Chondrocyte (in vitro differentiated cells): ENCODE measurements at regions not wholly inside any gene's neighbourhood (a gene's known extent, or its start where the extent isn't known, plus 50 kb on each side); places are given as distances from the start of the nearest gene placed in this dataset.
"Not testable (repeated sequence)": the region's sequence is repeated elsewhere in the genome, so short reads cannot be mapped to it uniquely, and the experiment has no call there.

Source experiments
- DNase-seq: peaks from one replicate; pipeline ENCODE4 v3.0.0; 2021; ENCODE audit warnings: mixed read lengths, low spot score
- H3K27ac Mint-ChIP-seq: one replicate; pipeline ENCODE4 v1.8.0; 2021; ENCODE audit warnings: mild to moderate bottlenecking, moderate library complexity, mixed read lengths; ENCODE audit not compliant: unreplicated experiment
- H3K27me3 Mint-ChIP-seq: 2 replicates; pipeline ENCODE4 v1.8.0; 2021; ENCODE audit warnings: low read depth, mixed read lengths
- H3K36me3 Mint-ChIP-seq: 2 replicates; pipeline ENCODE4 v1.8.0; 2021; ENCODE audit warnings: low read depth, mixed read lengths
- H3K4me1 Mint-ChIP-seq: 2 replicates; pipeline ENCODE4 v1.8.0; 2021; ENCODE audit warnings: low read depth, mild to moderate bottlenecking, mixed read lengths
- H3K4me3 Mint-ChIP-seq: one replicate; pipeline ENCODE4 v1.8.0; 2021; ENCODE audit warnings: mild to moderate bottlenecking, moderate library complexity, mixed read lengths; ENCODE audit not compliant: unreplicated experiment
- H3K9me3 Mint-ChIP-seq: 2 replicates; pipeline ENCODE4 v1.8.0; 2021; ENCODE audit warnings: low read depth, mixed read lengths
- TF ChIP-seq, protein P1 (sequence below): fragments of 200-600 bp; sonication (generic); IDR thresholded peaks from 2 replicates; pipeline ENCODE4 v1.5.0; 2021; ENCODE audit warnings: antibody characterized with exemption, mild to moderate bottlenecking, moderate library complexity

DNA sequence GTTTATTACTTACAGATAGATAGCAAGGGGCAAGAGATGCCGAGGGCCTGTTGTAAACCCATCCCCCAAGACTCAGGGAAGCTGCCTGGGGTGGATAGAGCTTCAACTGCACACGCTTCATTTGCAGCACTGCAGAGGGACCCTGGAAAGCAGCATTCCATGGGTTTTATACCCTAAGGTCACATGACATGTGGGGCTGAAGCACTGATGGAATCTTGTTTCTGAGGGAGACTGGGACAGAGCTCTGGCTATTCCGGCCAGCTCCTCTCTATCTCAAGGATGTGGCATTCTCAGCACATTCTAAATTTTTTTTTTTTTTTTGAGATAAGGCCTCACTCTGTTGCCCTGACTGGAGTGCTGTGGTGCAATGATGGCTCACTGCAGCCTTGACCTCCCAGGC is 300.1 kb downstream of the MYCN start:
- DNase-seq, result no peak
- no peaks in the 10 kb centered on the region for H3K36me3 Mint-ChIP-seq
- no peak overlapping the region for H3K27ac Mint-ChIP-seq
- no peaks in the 10 kb centered on the region for H3K9me3 Mint-ChIP-seq
- no peak overlapping the region for H3K4me3 Mint-ChIP-seq
- peaks cover 8% of the 10 kb centered on the region for H3K27me3 Mint-ChIP-seq
- no peaks in the 10 kb centered on the region for H3K4me1 Mint-ChIP-seq
- TF ChIP-seq, protein P1, sequence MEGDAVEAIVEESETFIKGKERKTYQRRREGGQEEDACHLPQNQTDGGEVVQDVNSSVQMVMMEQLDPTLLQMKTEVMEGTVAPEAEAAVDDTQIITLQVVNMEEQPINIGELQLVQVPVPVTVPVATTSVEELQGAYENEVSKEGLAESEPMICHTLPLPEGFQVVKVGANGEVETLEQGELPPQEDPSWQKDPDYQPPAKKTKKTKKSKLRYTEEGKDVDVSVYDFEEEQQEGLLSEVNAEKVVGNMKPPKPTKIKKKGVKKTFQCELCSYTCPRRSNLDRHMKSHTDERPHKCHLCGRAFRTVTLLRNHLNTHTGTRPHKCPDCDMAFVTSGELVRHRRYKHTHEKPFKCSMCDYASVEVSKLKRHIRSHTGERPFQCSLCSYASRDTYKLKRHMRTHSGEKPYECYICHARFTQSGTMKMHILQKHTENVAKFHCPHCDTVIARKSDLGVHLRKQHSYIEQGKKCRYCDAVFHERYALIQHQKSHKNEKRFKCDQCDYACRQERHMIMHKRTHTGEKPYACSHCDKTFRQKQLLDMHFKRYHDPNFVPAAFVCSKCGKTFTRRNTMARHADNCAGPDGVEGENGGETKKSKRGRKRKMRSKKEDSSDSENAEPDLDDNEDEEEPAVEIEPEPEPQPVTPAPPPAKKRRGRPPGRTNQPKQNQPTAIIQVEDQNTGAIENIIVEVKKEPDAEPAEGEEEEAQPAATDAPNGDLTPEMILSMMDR, result no peak

DNA sequence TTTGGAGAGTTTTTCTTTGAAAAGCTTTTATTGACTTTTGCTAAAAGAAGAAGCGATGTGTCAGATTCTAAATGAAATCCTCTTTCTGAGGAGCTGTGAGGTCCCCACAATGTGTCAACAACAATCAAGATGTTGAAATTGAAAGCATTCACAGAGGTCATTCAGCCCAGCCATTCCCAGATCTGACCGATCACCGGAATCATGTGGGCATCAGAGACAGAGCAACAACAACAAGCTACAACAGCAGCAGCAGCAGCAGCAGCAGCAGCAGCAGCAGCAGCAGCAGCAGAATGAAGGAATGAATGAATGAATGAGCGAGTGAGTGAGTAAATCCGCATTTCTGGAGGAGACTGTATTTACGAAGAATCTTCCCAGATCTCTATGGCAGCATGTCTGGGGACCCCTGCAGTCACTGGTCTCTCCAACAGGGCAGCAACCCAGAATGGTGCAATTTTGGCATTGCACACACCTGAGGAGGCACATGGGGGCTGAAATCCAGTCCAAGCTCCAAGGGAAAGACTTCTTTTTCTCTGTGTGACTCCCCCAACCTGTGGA is 299.0 kb downstream of the MYCN start:
- Mint-ChIP-seq H3K4me1 (no peaks in the 10 kb centered on the region), H3K9me3 (no peaks in the 10 kb centered on the region), H3K36me3 (no peaks in the 10 kb centered on the region), H3K4me3 (no peak overlapping the region), H3K27ac (no peak overlapping the region), H3K27me3 (peaks cover 11% of the 10 kb centered on the region)
- no peak for DNase-seq
- TF ChIP-seq, protein P1, result no peak

DNA sequence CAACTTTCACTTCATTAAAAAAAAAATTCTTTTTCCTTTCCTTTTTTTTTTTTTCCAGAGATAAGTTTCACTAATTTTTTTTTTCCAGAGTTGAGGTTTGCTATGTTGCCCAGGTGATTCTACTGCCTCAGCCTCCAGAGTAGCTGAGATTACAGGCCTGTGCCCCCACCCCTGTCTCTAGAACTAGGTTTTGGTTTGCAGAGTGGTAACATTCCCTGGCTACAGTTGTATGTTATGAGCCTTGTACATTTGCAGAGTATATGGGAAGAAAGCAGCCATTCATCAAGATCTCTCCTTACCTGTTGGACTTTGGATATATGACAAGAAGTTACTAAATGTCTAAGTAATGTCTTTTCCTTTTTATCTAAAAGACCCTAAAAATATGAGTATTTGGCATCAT is 298.4 kb downstream of the MYCN start:
- H3K4me1 Mint-ChIP-seq, result no peaks in the 10 kb centered on the region
- no peak for DNase-seq
- no peak overlapping the region for H3K4me3 Mint-ChIP-seq
- H3K36me3 Mint-ChIP-seq, result no peaks in the 10 kb centered on the region
- TF ChIP-seq, protein P1, result no peak
- H3K27me3 Mint-ChIP-seq, result peaks cover 12% of the 10 kb centered on the region
- no peak overlapping the region for H3K27ac Mint-ChIP-seq
- H3K9me3 Mint-ChIP-seq, result no peaks in the 10 kb centered on the region

DNA sequence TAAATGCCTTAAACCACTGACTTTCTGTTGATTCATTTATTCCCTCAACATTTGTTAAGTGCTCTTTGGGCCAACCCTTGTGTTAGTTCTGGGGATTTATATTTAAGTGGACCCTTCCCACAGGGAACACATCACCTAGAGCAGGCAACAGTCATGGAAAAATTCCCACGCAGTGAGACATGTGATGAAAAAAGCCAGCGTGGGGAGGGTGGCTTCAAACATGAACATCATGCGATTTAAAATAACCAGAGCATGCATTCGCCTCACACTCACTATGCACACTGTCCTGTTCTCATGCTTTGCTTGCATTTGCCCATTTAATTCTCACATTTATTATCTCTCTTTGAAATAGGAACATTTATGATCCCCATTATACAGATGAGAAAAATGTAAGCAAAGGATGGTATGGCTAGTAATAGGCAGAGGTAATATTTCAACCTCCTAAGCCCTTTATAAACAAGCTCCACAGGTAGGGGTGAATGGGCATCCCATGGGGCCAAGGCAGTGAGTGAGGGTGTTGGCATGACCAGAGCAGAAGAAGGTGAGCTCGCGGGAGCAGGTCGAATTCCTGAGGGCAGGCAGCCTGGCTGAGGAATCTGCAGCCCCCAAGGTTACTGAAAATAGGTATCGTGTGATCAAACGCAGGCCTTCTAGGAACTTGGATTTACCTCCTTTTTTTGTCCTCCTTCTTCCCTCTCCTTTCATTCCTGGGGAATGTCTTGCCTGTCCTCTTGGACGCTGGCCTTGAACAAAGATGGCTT is 297.8 kb downstream of the MYCN start:
- peaks cover 14% of the 10 kb centered on the region for H3K27me3 Mint-ChIP-seq
- H3K27ac Mint-ChIP-seq, result no peak overlapping the region
- no peaks in the 10 kb centered on the region for H3K36me3 Mint-ChIP-seq
- TF ChIP-seq, protein P1, result no peak
- no peak overlapping the region for H3K4me3 Mint-ChIP-seq
- H3K9me3 Mint-ChIP-seq, result no peaks in the 10 kb centered on the region
- DNase-seq, result no peak
- no peaks in the 10 kb centered on the region for H3K4me1 Mint-ChIP-seq

GRCh38 chr2:16235747-16236146 is 295.4 kb downstream of the MYCN start:
- Mint-ChIP-seq H3K36me3 (no peaks in the 10 kb centered on the region), H3K4me1 (no peaks in the 10 kb centered on the region), H3K4me3 (no peak overlapping the region), H3K27ac (no peak overlapping the region), H3K27me3 (peaks cover 14% of the 10 kb centered on the region), H3K9me3 (no peaks in the 10 kb centered on the region)
- no peak for DNase-seq
- TF ChIP-seq, protein P1, result no peak

DNA sequence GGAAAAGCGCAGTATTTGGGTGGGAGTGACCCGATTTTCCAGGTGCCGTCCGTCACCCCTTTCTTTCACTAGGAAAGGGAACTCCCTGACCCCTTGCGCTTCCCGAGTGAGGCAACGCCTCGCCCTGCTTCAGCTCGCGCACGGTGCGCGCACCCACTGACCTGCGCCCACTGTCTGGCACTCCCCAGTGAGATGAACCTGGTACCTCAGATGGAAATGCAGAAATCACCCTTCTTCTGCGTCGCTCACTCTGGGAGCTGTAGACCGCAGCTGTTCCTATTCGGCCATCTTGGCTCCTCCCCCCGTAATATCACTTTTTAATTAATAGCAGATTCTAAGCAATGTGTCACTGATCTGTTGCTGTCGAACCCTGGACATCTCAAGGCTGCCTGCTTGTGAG is 294.9 kb downstream of the MYCN start:
- not testable (repeated sequence) for H3K27ac Mint-ChIP-seq, H3K36me3 Mint-ChIP-seq

More for the DNA sequence above, 294.9 kb downstream of the MYCN start:
- not testable (repeated sequence) for H3K9me3 Mint-ChIP-seq, DNase-seq, H3K4me3 Mint-ChIP-seq, H3K4me1 Mint-ChIP-seq
- H3K27me3 Mint-ChIP-seq, result peaks cover 14% of the 10 kb centered on the region
